NCI-H146 treated with DMSO at 0.1 percent for 48 hours (cell line): ENCODE measurements at regions not wholly inside any gene's neighbourhood (a gene's known extent, or its start where the extent isn't known, plus 50 kb on each side); places are given as distances from the start of the nearest gene placed in this dataset.

Experiments used
- DNase-seq: peaks from one replicate; lab custom pipeline; 2025; ENCODE audit not compliant: unreplicated experiment; lab: John Stamatoyannopoulos, UW

GRCh38 chr4:11132478-11132877 is 296.2 kb downstream of the HS3ST1 start:
- DNase-seq: no peak

GRCh38 chr4:11131491-11131890 is 297.2 kb downstream of the HS3ST1 start:
- DNase-seq: no peak

DNA sequence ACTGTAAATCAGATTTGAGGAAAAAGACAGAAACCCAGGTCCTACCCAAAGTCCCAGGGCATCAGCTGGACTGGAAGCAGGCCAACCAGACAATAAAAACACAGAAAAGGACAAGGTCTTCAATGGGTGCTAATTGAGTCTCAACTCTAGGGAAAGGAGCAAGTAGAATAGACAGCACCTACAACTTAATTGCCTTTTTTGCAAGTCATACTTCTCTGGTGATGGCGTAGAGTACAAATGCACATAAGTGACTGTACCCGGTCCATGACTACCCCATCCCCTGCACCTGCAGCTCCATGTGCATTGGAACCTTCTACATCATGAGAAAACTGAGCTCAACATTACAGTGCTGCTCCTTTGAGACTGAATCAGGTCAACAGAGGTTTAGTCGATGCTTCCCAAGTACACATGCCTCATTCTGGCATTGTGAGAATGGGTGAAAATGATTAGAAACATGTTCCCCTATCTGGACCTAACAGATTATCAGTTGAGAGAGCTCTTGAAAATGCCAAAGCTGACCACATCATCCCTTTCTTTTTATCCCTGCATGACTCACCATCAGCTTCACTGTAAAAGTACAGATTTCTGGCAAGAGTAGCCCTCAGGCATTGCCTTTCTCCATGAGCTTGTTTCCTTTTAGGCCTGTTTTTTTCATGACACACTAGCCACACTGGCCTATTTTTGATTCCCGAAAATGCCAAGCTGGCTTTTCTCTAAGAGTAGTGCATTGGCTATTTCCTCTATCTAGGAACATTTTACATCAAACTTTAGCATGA is 298.3 kb downstream of the HS3ST1 start:
- DNase-seq: no peak

- no peak for DNase-seq
Measured at GRCh38 chr4:11120435-11120834, 308.3 kb downstream of the HS3ST1 start.

- no peak for DNase-seq
Measured at GRCh38 chr4:11119474-11119873, 309.2 kb downstream of the HS3ST1 start.

- no peak for DNase-seq
Measured at GRCh38 chr4:11118513-11118912, 310.2 kb downstream of the HS3ST1 start.

GRCh38 chr4:11116940-11117339 is 311.8 kb downstream of the HS3ST1 start:
- no peak for DNase-seq

GRCh38 chr4:11111876-11112275 is 316.8 kb downstream of the HS3ST1 start:
- DNase-seq: no peak

GRCh38 chr4:11111370-11111769 is 317.3 kb downstream of the HS3ST1 start:
- no peak for DNase-seq

- no peak for DNase-seq
Measured at GRCh38 chr4:11106759-11107158, 321.9 kb downstream of the HS3ST1 start.

DNA sequence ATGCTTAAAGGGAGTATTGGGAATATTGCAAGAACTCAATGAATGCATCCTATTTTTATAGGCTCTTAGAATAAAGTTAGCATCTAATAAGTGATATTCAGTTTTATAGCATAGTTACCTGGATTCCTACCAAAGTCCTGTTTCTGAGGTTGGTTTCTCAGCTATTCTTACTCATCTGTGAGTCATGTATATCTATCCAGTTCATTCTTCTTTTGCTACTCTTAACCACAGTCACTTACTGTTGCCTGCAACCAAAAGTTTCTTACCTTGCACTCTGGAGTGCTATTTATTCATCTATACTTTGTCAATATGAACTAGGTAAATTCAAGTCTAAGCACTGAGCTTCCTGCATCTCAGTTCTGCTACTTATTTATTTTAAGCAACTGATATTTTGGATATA is 322.5 kb downstream of the HS3ST1 start:
- DNase-seq: no peak

GRCh38 chr4:11105715-11106114 is 323.0 kb downstream of the HS3ST1 start:
- no peak for DNase-seq

- no peak for DNase-seq
Measured at GRCh38 chr4:11098461-11098860, 330.2 kb downstream of the HS3ST1 start.

DNA sequence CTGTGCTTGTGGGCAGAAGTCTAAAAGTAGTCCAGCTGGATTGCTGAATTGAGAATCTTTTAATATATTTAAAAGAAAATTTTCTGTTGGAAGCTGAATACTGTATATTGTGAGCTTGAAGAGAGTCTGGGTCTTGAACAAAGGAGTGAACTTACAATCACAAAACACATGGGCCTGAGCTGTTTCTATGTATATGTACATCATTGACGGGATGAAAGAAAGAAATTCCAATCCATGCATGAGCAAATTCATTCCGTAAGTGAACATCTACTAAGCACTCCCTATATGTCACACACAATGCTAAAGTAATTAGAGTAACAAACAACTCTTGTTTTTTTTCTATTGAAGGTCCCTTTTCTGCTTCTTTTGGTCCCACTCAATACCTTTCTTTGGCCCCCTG is 331.0 kb downstream of the HS3ST1 start:
- no peak for DNase-seq

- no peak for DNase-seq
Measured at GRCh38 chr4:11081006-11081405, 347.7 kb downstream of the HS3ST1 start.

GRCh38 chr4:11079171-11079570 is 349.5 kb downstream of the HS3ST1 start:
- DNase-seq: no peak

- no peak for DNase-seq
Measured at GRCh38 chr4:11074581-11075241, 354.0 kb downstream of the HS3ST1 start.

DNA sequence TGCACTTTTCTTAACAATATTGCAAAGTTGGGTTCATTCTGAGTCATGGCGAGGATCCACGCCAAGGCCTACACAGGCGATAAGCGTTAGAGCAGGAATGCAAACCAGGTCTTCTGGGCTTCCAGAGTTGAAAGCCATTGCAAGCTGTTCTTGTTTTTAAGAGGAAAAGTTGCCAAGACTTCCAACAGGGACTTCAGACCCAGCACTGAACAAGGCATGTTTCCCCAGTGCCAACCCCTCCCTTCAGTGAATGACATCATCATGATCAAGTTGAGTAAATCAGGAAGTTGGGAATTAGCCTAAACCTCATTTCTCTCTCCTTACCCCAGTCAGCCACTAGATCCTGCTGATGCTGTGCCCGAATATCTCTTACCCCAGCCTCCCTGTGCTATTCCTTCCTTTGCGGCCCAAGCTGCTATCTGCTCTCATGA is 355.1 kb downstream of the HS3ST1 start:
- DNase-seq: no peak

GRCh38 chr4:11072999-11073398 is 355.7 kb downstream of the HS3ST1 start:
- no peak for DNase-seq

- DNase-seq: no peak
Measured at GRCh38 chr4:11072463-11072862, 356.2 kb downstream of the HS3ST1 start.

DNA sequence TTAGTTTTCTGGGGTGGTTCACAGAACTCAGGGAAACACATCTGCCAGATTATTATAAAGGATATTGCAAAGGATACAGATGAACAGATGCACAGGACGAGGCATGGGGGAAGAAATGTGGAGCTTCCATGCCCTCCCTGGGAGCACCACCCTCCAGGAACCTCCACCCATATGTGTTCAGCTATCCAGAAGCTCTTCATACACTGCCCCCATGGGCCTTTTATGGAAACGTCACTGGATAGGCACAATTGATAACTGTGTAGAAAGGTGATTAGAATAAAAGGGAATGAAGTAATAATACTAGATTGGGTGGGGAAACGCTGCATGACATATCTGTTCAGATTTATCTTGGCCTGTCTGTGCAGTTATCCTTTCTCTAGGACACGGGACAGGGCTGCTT is 357.9 kb downstream of the HS3ST1 start:
- DNase-seq: no peak

DNA sequence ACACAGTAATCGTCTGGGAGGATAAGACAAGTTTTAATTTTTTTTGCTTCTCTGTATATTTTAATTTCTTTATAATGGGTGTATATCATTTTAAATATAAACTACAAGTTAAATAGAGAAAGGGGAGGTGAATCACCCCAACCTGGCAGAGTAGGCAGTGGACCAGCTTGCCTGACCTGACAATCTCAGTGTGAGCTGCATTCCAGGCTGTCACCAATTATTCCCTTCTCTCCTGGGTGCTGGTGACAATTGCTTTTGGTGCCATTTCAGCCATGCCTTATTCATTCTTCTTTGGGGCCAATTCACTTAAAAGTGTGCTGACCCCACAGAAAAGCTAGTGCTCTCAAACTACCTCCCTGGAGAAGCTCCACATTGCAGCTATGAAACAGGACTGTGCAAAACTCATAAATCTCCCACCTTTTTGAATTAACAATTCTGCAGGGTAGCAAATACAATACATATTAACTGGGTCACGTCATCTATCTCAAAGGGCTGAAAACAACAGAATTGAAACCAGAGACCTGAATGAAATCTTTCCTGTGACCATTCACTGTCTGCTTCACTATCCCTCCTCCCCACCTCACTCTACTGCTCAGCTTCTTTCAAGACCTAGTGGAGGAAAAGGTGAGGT is 359.0 kb downstream of the HS3ST1 start:
- no peak for DNase-seq
